ENCODE measurements at regions not wholly inside any gene's neighbourhood (a gene's known extent, or its start where the extent isn't known, plus 50 kb on each side); places are given as distances from the start of the nearest gene placed in this dataset.

GRCh38 chr9:1274334-1274733 is 224.2 kb downstream of the DMRT2 start:
- TF ChIP-seq CTCF (IDR thresholded peaks at IDR 0.05) (no peak), POLR2A (IDR thresholded peaks at IDR 0.05) (no peak), EP300 (IDR thresholded peaks at IDR 0.05; ENCODE audit: low read depth) (no peak), POLR2AphosphoS5 (IDR thresholded peaks at IDR 0.05) (no peak)

All from transverse colon (tissue), 4 donors.